IPS DF 6.9 (cell line): ENCODE measurements at regions not wholly inside any gene's neighbourhood (a gene's known extent, or its start where the extent isn't known, plus 50 kb on each side); places are given as distances from the start of the nearest gene placed in this dataset.

ENCODE experiments used
- DNase-seq: peaks from one replicate; pipeline ENCODE4 v3.0.0-alpha.2; 2013; ENCODE audit warnings: low read depth, low spot score
- H3K27ac ChIP-seq: one replicate; pipeline ENCODE4 v1.5.1; 2013; ENCODE audit warnings: low read length, control low read depth
- H3K27me3 ChIP-seq: 2 replicates; pipeline ENCODE4 v1.6.1; 2013; ENCODE audit warnings: mild to moderate bottlenecking, low read length; ENCODE audit not compliant: control insufficient read depth, insufficient read depth
- H3K36me3 ChIP-seq: 2 replicates; pipeline ENCODE4 v1.6.1; 2013; ENCODE audit warnings: low read length; ENCODE audit not compliant: control insufficient read depth, insufficient read depth
- H3K4me1 ChIP-seq: 2 replicates; pipeline ENCODE4 v1.6.1; 2013; ENCODE audit warnings: low read length; ENCODE audit not compliant: control insufficient read depth, insufficient read depth
- H3K4me3 ChIP-seq: 2 replicates; pipeline ENCODE4 v1.5.1; 2013; ENCODE audit warnings: mild to moderate bottlenecking, low read length
- H3K9me3 ChIP-seq: 2 replicates; pipeline ENCODE4 v1.6.1; 2013; ENCODE audit warnings: low read length, inconsistent platforms; ENCODE audit not compliant: control insufficient read depth, insufficient read depth
- WGBS: extraction: QIAGEN DNeasy Blood & Tissue Kit; methylation state at CpG from one replicate; pipeline ENCODE4 v1.1.7; 2013; ENCODE audit warnings: mixed read lengths, missing lambda C conversion rate; ENCODE audit not compliant: insufficient read length, insufficient coverage; 5-methylcytosine and 5-hydroxymethylcytosine counted together

- Histone ChIP-seq H3K9me3 (no peaks in the 10 kb centered on the region), H3K4me3 (no peak overlapping the region), H3K27me3 (no peaks in the 10 kb centered on the region), H3K27ac (no peak overlapping the region), H3K4me1 (no peaks in the 10 kb centered on the region), H3K36me3 (no peaks in the 10 kb centered on the region)
- no CpG with 5 or more reads among the region's 1 CpG for WGBS
- no peak for DNase-seq
Observed at GRCh38 chr6:120608826-120609225, 725.5 kb downstream of the TBC1D32 start.

DNA sequence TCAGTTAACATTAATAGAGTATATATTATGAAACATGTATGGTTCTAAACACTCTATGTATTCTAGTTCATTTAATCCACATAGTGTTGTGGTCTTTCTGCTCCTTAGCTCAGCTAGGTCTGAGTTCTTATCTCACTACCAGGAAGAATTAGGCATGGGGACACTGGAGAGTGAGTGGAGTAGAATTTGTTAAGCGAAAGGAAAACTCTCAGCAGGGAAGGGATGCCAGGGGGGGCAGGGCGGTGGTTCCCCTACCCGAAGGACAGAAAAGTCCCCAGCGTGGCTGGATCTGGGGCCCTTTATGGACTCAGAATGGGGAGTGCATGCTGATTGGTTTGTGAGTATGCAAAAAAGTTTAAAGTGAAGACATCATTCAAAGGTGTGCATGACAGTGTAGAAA, 727.5 kb downstream of the TBC1D32 start:
- DNase-seq = no peak
- H3K27me3 ChIP-seq = no peaks in the 10 kb centered on the region
- H3K4me1 ChIP-seq = no peaks in the 10 kb centered on the region
- H3K36me3 ChIP-seq = no peaks in the 10 kb centered on the region
- H3K27ac ChIP-seq = no peak overlapping the region
- WGBS = no CpG with 5 or more reads among the region's 4 CpGs
- H3K4me3 ChIP-seq = no peak overlapping the region
- no peaks in the 10 kb centered on the region for H3K9me3 ChIP-seq

- H3K27me3 ChIP-seq = no peaks in the 10 kb centered on the region
- H3K4me3 ChIP-seq = no peak overlapping the region
- H3K27ac ChIP-seq = no peak overlapping the region
- H3K4me1 ChIP-seq = no peaks in the 10 kb centered on the region
- no peaks in the 10 kb centered on the region for H3K9me3 ChIP-seq
- DNase-seq = no peak
- WGBS = no CpG with 5 or more reads among the region's 1 CpG
- H3K36me3 ChIP-seq = no peaks in the 10 kb centered on the region
Observed at GRCh38 chr6:120604510-120604909, 729.8 kb downstream of the TBC1D32 start.

GRCh38 chr6:120590611-120591010, 743.7 kb downstream of the TBC1D32 start:
- Histone ChIP-seq H3K9me3 (no peaks in the 10 kb centered on the region), H3K4me3 (no peak overlapping the region), H3K36me3 (no peaks in the 10 kb centered on the region), H3K27me3 (no peaks in the 10 kb centered on the region), H3K4me1 (no peaks in the 10 kb centered on the region), H3K27ac (no peak overlapping the region)
- no peak for DNase-seq
- no CpG with 5 or more reads among the region's 1 CpG for WGBS

DNA sequence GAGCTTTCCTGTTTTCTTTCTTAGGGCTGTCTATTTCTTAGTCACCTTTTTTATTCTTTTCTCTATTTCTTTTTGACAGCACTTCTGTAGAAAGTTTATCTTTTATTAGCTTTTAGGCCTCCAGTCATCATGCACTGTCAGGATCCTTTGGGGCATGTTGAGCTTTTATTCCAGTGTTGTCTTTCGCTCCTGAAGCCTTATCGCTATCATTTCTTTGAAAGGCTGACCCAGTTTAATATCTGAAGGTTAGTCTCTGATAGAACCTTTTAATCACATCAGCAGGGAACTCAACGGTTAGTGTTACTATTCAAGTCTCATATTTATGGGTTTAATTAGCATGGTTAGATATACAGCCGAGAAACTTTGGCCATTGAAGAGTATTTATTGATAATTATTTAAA, 745.9 kb downstream of the TBC1D32 start:
- no peak overlapping the region for H3K4me3 ChIP-seq
- no peaks in the 10 kb centered on the region for H3K9me3 ChIP-seq
- WGBS = no CpG with 5 or more reads among the region's 4 CpGs
- 0 out of 2 replicates have a peak, but pooled peaks cover 2% of the 10 kb centered on the region for H3K4me1 ChIP-seq
- no peaks in the 10 kb centered on the region for H3K36me3 ChIP-seq
- H3K27me3 ChIP-seq = no peaks in the 10 kb centered on the region
- no peak for DNase-seq
- H3K27ac ChIP-seq = no peak overlapping the region

DNA sequence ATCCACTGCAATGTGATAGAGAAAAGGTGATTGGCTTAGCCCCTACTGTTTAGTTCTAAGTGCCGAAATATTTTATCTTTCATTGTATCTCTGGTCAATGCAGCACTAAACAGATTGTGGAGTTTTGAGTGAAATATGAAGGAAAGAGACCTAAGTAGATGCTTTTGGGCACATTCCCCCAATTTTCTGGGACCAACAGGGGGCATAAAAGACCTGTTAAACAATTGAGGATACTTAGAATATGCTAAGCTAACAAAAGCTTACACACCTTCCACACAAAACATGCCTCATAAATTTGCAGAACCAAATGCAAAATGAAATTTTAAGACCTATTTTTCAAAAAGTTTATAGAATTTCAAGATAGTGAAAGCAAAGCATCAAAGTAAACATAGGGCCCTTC, 746.9 kb downstream of the TBC1D32 start:
- H3K27ac ChIP-seq = no peak overlapping the region
- no peak for DNase-seq
- H3K36me3 ChIP-seq = no peaks in the 10 kb centered on the region
- H3K9me3 ChIP-seq = no peaks in the 10 kb centered on the region
- H3K27me3 ChIP-seq = no peaks in the 10 kb centered on the region
- H3K4me3 ChIP-seq = no peak overlapping the region
- 0 out of 2 replicates have a peak, but pooled peaks cover 2% of the 10 kb centered on the region for H3K4me1 ChIP-seq
- WGBS = no CpG with 5 or more reads among the region's 1 CpG

- Histone ChIP-seq H3K9me3 (no peaks in the 10 kb centered on the region), H3K27ac (no peak overlapping the region), H3K4me1 (0 out of 2 replicates have a peak, but pooled peaks cover 2% of the 10 kb centered on the region), H3K4me3 (no peak overlapping the region), H3K36me3 (no peaks in the 10 kb centered on the region), H3K27me3 (no peaks in the 10 kb centered on the region)
- DNase-seq = no peak
- no CpG with 5 or more reads among the region's 9 CpGs for WGBS
Observed at GRCh38 chr6:120584111-120584760, 750.0 kb downstream of the TBC1D32 start.

GRCh38 chr6:120576061-120576460, 758.2 kb downstream of the TBC1D32 start:
- no peaks in the 10 kb centered on the region for H3K4me1 ChIP-seq
- no peaks in the 10 kb centered on the region for H3K36me3 ChIP-seq
- no CpG with 5 or more reads among the region's 4 CpGs for WGBS
- no peak overlapping the region for H3K27ac ChIP-seq
- H3K27me3 ChIP-seq = no peaks in the 10 kb centered on the region
- no peak overlapping the region for H3K4me3 ChIP-seq
- H3K9me3 ChIP-seq = no peaks in the 10 kb centered on the region
- DNase-seq = no peak

DNA sequence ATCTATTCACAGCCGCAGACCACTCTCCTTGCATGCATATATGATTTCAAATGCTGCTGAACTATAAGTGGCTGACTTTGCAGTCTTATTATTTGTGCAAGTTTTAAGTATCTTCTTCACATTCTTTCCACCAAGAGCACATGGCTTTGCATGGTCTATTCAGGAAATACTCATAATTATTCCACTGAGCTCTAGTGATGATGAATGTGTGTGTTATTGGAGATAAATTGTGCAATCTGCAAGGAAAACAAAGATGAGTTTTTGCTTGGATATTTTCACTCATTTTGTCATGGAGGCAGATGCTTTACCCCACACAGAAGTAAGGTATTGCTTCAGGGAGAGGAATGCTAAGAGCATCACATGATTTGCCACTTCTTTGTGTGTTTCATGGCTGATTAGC, 764.6 kb downstream of the TBC1D32 start:
- Histone ChIP-seq H3K27ac (no peak overlapping the region), H3K9me3 (no peaks in the 10 kb centered on the region), H3K4me3 (no peak overlapping the region), H3K4me1 (no peaks in the 10 kb centered on the region), H3K27me3 (no peaks in the 10 kb centered on the region), H3K36me3 (no peaks in the 10 kb centered on the region)
- DNase-seq = no peak
- no CpG with 5 or more reads among the region's 1 CpG for WGBS

DNA sequence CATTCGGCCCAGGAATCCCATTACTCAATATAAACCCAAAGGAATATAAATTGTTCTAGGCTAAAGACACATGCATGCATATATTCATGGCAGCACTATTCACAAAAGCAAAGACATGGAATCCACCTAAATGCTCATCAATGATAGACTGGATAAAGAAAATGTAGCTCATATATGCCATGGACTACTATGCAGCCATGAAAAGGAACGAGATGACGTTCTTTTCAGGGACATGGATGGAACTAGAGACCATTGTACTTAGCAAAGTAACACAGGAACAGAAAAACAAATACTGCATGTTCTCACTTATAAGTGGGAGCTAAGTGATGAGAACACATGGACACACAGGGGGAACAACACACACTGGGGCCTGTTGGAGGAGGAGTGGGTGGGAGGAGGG, 769.5 kb downstream of the TBC1D32 start:
- Histone ChIP-seq H3K4me1 (no peaks in the 10 kb centered on the region), H3K9me3 (no peaks in the 10 kb centered on the region), H3K27ac (no peak overlapping the region), H3K27me3 (no peaks in the 10 kb centered on the region), H3K4me3 (no peak overlapping the region), H3K36me3 (no peaks in the 10 kb centered on the region)
- no peak for DNase-seq
- WGBS = no CpG with 5 or more reads among the region's 3 CpGs

- DNase-seq = no peak
- H3K4me1 ChIP-seq = no peaks in the 10 kb centered on the region
- H3K36me3 ChIP-seq = no peaks in the 10 kb centered on the region
- no peaks in the 10 kb centered on the region for H3K9me3 ChIP-seq
- no peaks in the 10 kb centered on the region for H3K27me3 ChIP-seq
- no CpG with 5 or more reads among the region's 2 CpGs for WGBS
- H3K4me3 ChIP-seq = no peak overlapping the region
- H3K27ac ChIP-seq = no peak overlapping the region
Observed at GRCh38 chr6:120558294-120558693, 776.0 kb downstream of the TBC1D32 start.
